Endothelial cell of umbilical vein (primary cell): ENCODE measurements at regions not wholly inside any gene's neighbourhood (a gene's known extent, or its start where the extent isn't known, plus 50 kb on each side); places are given as distances from the start of the nearest gene placed in this dataset.

Experiments used
- BruUV-seq: library from RNA; stranded (reverse); fragments of 400-500 nt; replicated peaks from 2 replicates; lab custom pipeline; 2021; lab: Mats Ljungman, UMichigan
- CTCF ChIA-PET: fragments of 300-600, 350-600 bp; sonication (Branson Sonifier 250); formaldehyde crosslinking; loops from one replicate; lab custom pipeline; 2021; ENCODE audit warnings: antibody characterized with exemption, inconsistent platforms; lab: Charles Lee
- POLR2A ChIA-PET: fragments of 300-600, 350-600 bp; sonication (Branson Sonifier 250); formaldehyde crosslinking; loops from one replicate; lab custom pipeline; 2021; ENCODE audit warnings: antibody characterized with exemption, inconsistent platforms; lab: Charles Lee
- DNase-seq: peaks from one replicate; pipeline ENCODE4 v3.0.0-alpha.2; 2011; ENCODE audit warnings: low read depth, low spot score
- FAIRE-seq: peaks from 2 replicates; lab custom pipeline; 2011; peaks lifted over from hg19 to GRCh38; lab: Jason Lieb, UNC
- H2AFZ ChIP-seq: 2 replicates; pipeline ENCODE4 v1.6.0; 2012; ENCODE audit warnings: low read depth, low read length, control low read depth, inconsistent platforms
- H3K27ac ChIP-seq: 2 replicates; pipeline ENCODE4 v1.5.1; 2011; ENCODE audit warnings: low read depth, mild to moderate bottlenecking, control low read depth, low read length, moderate library complexity; ENCODE audit not compliant: insufficient read depth
- H3K27me3 ChIP-seq, 2 experiments: 2 replicates each; pipeline versions ENCODE4 v1.6.0 to v1.6.1; 2011; ENCODE audit warnings: low read length in 2 of 2, mixed read lengths in 1 of 2; ENCODE audit not compliant: control insufficient read depth in 2 of 2, insufficient read depth in 2 of 2
- H3K36me3 ChIP-seq, 2 experiments: 2 replicates in 1 of 2; 3 replicates in 1 of 2; pipeline ENCODE4 v1.5.1; 2011; ENCODE audit warnings: low read length in 2 of 2, mild to moderate bottlenecking in 1 of 2, moderate library complexity in 1 of 2; ENCODE audit not compliant: control insufficient read depth in 2 of 2, insufficient read depth in 2 of 2; ENCODE audit errors: extremely low read depth in 1 of 2
- H3K4me1 ChIP-seq: 3 replicates; pipeline ENCODE4 v1.5.1; 2011; ENCODE audit warnings: mild to moderate bottlenecking, low read length; ENCODE audit not compliant: control insufficient read depth, insufficient read depth; ENCODE audit errors: extremely low read depth
- H3K4me2 ChIP-seq: 2 replicates; pipeline ENCODE4 v1.6.1; 2011; ENCODE audit warnings: low read length, control low read depth, mixed read lengths; ENCODE audit not compliant: insufficient read depth
- H3K4me3 ChIP-seq, 3 experiments: fragments of 200-600 bp in 1 of 3; sonication (generic), shearing (Covaris generic) in 1 of 3; replicated peaks in 1 of 3; 2 replicates each; pipeline ENCODE4 v1.5.1; 2011 to 2016; ENCODE audit warnings: control low read depth in 3 of 3, low read length in 3 of 3, mild to moderate bottlenecking in 2 of 3, inconsistent platforms in 1 of 3, low read depth in 1 of 3, moderate library complexity in 1 of 3; ENCODE audit not compliant: insufficient read depth in 1 of 3
- H3K79me2 ChIP-seq: 2 replicates; pipeline ENCODE4 v1.6.0; 2012; ENCODE audit warnings: low read length, inconsistent platforms; ENCODE audit not compliant: control insufficient read depth, insufficient read depth
- H3K9ac ChIP-seq: replicated peaks from 2 replicates; pipeline ENCODE3; 2011; ENCODE audit warnings: low read length, control low read depth; ENCODE audit not compliant: insufficient read depth; ENCODE audit errors: extremely low read depth
- H3K9me1 ChIP-seq: replicated peaks from 3 replicates; pipeline ENCODE4 v1.6.0; 2011; ENCODE audit warnings: mild to moderate bottlenecking, low read length; ENCODE audit not compliant: control insufficient read depth, insufficient read depth; ENCODE audit errors: extremely low read depth
- H3K9me3 ChIP-seq: replicated peaks from 2 replicates; pipeline ENCODE4 v1.5.1; 2012; ENCODE audit warnings: low read length, inconsistent platforms; ENCODE audit not compliant: control insufficient read depth, insufficient read depth
- H4K20me1 ChIP-seq: replicated peaks from 2 replicates; pipeline ENCODE3; 2011; ENCODE audit warnings: mild to moderate bottlenecking, low read length; ENCODE audit not compliant: control insufficient read depth, insufficient read depth; ENCODE audit errors: extremely low read depth
- CTCF ChIP-seq, 2 donors: IDR thresholded peaks; 1 replicate in 1 of 2; 2 replicates in 1 of 2; pipeline ENCODE4 v1.5.1; 2011; ENCODE audit warnings: low read length in 2 of 2, mild to moderate bottlenecking in 2 of 2, moderate library complexity in 2 of 2, control low read depth in 1 of 2, inconsistent platforms in 1 of 2, low read depth in 1 of 2; ENCODE audit not compliant: insufficient read depth in 1 of 2; ENCODE audit errors: extremely low read depth in 1 of 2
- EZH2 ChIP-seq: IDR thresholded peaks from 2 replicates; pipeline ENCODE4 v1.6.1; 2012; ENCODE audit warnings: borderline replicate concordance, low read depth, mild to moderate bottlenecking, moderate library complexity, low read length, inconsistent platforms; ENCODE audit not compliant: severe bottlenecking
- FOS ChIP-seq: IDR thresholded peaks from 2 replicates; pipeline ENCODE4 v1.6.1; 2011; ENCODE audit warnings: mild to moderate bottlenecking, low read length, moderate library complexity, borderline replicate concordance; ENCODE audit not compliant: insufficient read depth
- GATA2 ChIP-seq: IDR thresholded peaks from 2 replicates; pipeline ENCODE4 v1.7.0; 2011; ENCODE audit warnings: low read depth, mild to moderate bottlenecking, moderate library complexity, mixed read lengths, low read length; ENCODE audit not compliant: insufficient read length, insufficient read depth
- JUN ChIP-seq: IDR thresholded peaks from 2 replicates; pipeline ENCODE4 v1.6.1; 2011; ENCODE audit warnings: borderline replicate concordance, low read depth; ENCODE audit not compliant: insufficient read length, insufficient read depth
- MYC ChIP-seq: IDR thresholded peaks from one replicate; pipeline ENCODE4 v1.6.1; 2011; ENCODE audit warnings: mild to moderate bottlenecking, low read depth, low read length
- POLR2A ChIP-seq: IDR thresholded peaks from 2 replicates; pipeline ENCODE4 v1.6.1; 2012; ENCODE audit warnings: low read depth, mild to moderate bottlenecking, control low read depth, low read length
- POLR2AphosphoS5 ChIP-seq: IDR thresholded peaks from 2 replicates; pipeline ENCODE4 v1.6.1; 2012; ENCODE audit warnings: low read depth, mild to moderate bottlenecking, control low read depth, low read length, moderate library complexity; ENCODE audit not compliant: insufficient read depth
- dilution Hi-C: fragments of 300-500 bp; cut with MboI; formaldehyde crosslinking; loops from one replicate; pipeline ENCODE4 v1.15.0; 2019; ENCODE audit warnings: low sequenced_read_pairs; ENCODE audit not compliant: extremely low pct_ligation_motif_present
- intact Hi-C: fragments of 100-400 bp; cut with micrococcal nuclease; formaldehyde crosslinking; loops from one replicate; pipeline ENCODE4 v1.10.0; 2022
- TF ChIP-seq, protein P1 (sequence below): IDR thresholded peaks from 2 replicates; pipeline ENCODE4 v1.6.1; 2011; ENCODE audit not compliant: insufficient read depth, insufficient read length

DNA sequence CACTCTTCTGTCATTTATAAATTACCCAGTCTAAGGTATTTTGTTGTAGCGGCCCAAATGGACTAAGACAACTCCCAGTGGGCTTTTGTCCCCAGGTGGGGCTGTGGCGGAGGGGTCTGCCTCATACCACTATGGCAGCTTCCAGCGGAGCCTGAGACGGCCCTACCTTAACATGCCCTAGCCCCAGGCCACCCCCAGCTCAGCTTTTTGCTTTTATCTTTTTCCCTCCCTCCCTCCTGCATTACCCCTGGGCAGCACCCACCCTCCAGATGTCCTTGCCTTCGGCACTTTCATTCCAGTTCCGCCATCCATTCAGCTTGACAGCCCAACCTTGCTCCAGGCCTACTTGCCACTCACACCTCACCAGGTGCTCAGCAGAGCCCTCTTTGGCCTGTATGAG is 307.3 kb downstream of the PTPRU start:
- Histone ChIP-seq H4K20me1 (no peaks in the 10 kb centered on the region), H3K27ac (no peak overlapping the region), H3K36me3 (no peaks in the 10 kb centered on the region), H3K4me2 (no peak overlapping the region), H3K27me3 (no peaks in the 10 kb centered on the region), H2AFZ (no peak overlapping the region), H3K79me2 (no peaks in the 10 kb centered on the region), H3K4me3 (no peak overlapping the region), H3K9me3 (no peaks in the 10 kb centered on the region), H3K9me1 (no peaks in the 10 kb centered on the region), H3K9ac (no peak overlapping the region), H3K4me1 (no peaks in the 10 kb centered on the region)
- ChIA-PET POLR2A (no interaction called here), CTCF (no interaction called here)
- no peak for DNase-seq
- no peak for TF ChIP-seq JUN
- TF ChIP-seq, protein P1, sequence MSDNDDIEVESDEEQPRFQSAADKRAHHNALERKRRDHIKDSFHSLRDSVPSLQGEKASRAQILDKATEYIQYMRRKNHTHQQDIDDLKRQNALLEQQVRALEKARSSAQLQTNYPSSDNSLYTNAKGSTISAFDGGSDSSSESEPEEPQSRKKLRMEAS, result no peak
- no peak for TF ChIP-seq CTCF (IDR thresholded peaks at IDR 0.05; ENCODE audit: extremely low read depth in 1 of 2, insufficient read depth in 1 of 2, low read depth in 1 of 2, low read length in 2 of 2)
- TF ChIP-seq POLR2AphosphoS5, result no peak
- TF ChIP-seq POLR2A, result no peak
- no peak for TF ChIP-seq FOS
- no peak for TF ChIP-seq GATA2
- TF ChIP-seq MYC, result no peak
- no peak for TF ChIP-seq EZH2
- intact Hi-C loops (no loop called here), dilution Hi-C loops (no loop called here)
- no TSS peak for BruUV-seq
- FAIRE-seq, result no peak
